ENCODE measurements at regions not wholly inside any gene's neighbourhood (a gene's known extent, or its start where the extent isn't known, plus 50 kb on each side); places are given as distances from the start of the nearest gene placed in this dataset.
"Not testable (repeated sequence)": the region's sequence is repeated elsewhere in the genome, so short reads cannot be mapped to it uniquely, and the experiment has no call there.

GRCh38 chr20:60170116-60170515 is 211.9 kb downstream of the CDH26 start:
- no peak for DNase-seq (ENCODE audit: low read depth in 2 of 2)

- DNase-seq (ENCODE audit: low read depth in 2 of 2) = no peak
Observed at GRCh38 chr20:60171313-60171712, 213.1 kb downstream of the CDH26 start.

- DNase-seq (ENCODE audit: low read depth in 2 of 2) = no peak
Observed at GRCh38 chr20:60171738-60172137, 213.5 kb downstream of the CDH26 start.

- DNase-seq (ENCODE audit: low read depth in 2 of 2) = no peak
Observed at GRCh38 chr20:60172346-60172984, 214.2 kb downstream of the CDH26 start.

- DNase-seq (ENCODE audit: low read depth in 2 of 2) = no peak
Observed at GRCh38 chr20:60177080-60177479, 218.9 kb downstream of the CDH26 start.

GRCh38 chr20:60180986-60181385 is 222.8 kb downstream of the CDH26 start:
- DNase-seq (ENCODE audit: low read depth in 2 of 2) = no peak

- no peak for DNase-seq (ENCODE audit: low read depth in 2 of 2)
Observed at GRCh38 chr20:60186412-60186811, 228.2 kb downstream of the CDH26 start.

- DNase-seq (ENCODE audit: low read depth in 2 of 2) = no peak
Observed at GRCh38 chr20:60187683-60188082, 229.5 kb downstream of the CDH26 start.

GRCh38 chr20:60191014-60191413 is 232.8 kb downstream of the CDH26 start:
- DNase-seq (ENCODE audit: low read depth in 2 of 2) = no peak

GRCh38 chr20:60192326-60192725 is 234.1 kb downstream of the CDH26 start:
- no peak for DNase-seq (ENCODE audit: low read depth in 2 of 2)

GRCh38 chr20:60199132-60199531 is 240.9 kb downstream of the CDH26 start:
- DNase-seq (ENCODE audit: low read depth in 2 of 2) = not testable (repeated sequence)

GRCh38 chr20:60199866-60200265 is 241.6 kb downstream of the CDH26 start:
- DNase-seq (ENCODE audit: low read depth in 2 of 2) = no peak

- DNase-seq (ENCODE audit: low read depth in 2 of 2) = no peak
Observed at GRCh38 chr20:60200305-60200918, 242.2 kb downstream of the CDH26 start.

GRCh38 chr20:60201198-60201835 is 243.1 kb downstream of the CDH26 start:
- no peak for DNase-seq (ENCODE audit: low read depth in 2 of 2)

- no peak for DNase-seq (ENCODE audit: low read depth in 2 of 2)
Observed at GRCh38 chr20:60202046-60202445, 243.8 kb downstream of the CDH26 start.

- no peak for DNase-seq (ENCODE audit: low read depth in 2 of 2)
Observed at GRCh38 chr20:60203451-60203850, 245.2 kb downstream of the CDH26 start.

- no peak for DNase-seq (ENCODE audit: low read depth in 2 of 2)
Observed at GRCh38 chr20:60204601-60205000, 246.4 kb downstream of the CDH26 start.

GRCh38 chr20:60206259-60206658 is 248.0 kb downstream of the CDH26 start:
- DNase-seq (ENCODE audit: low read depth in 2 of 2) = no peak

- no peak for DNase-seq (ENCODE audit: low read depth in 2 of 2)
Observed at GRCh38 chr20:60209048-60209447, 250.8 kb downstream of the CDH26 start.

- peak; percentile 25 to 56 for DNase-seq (ENCODE audit: low read depth in 2 of 2)
Observed at GRCh38 chr20:60210779-60211617, 252.8 kb downstream of the CDH26 start.

GRCh38 chr20:60211618-60212463 is 253.6 kb downstream of the CDH26 start:
- no peak for DNase-seq (ENCODE audit: low read depth in 2 of 2)

All from stimulated activated CD4-positive, alpha-beta T cell treated with anti-CD3 and anti-CD28 coated beads, Interleukin-4, amount 100 ng/mL, for 48 hours (primary cell).